Fibroblast of lung (primary cell): ENCODE measurements at regions not wholly inside any gene's neighbourhood (a gene's known extent, or its start where the extent isn't known, plus 50 kb on each side); places are given as distances from the start of the nearest gene placed in this dataset.

ENCODE experiments used
- DNase-seq, 2 donors: peaks; one replicate each; pipeline versions ENCODE4 v3.0.0 to v3.0.0-alpha.2; 2010; ENCODE audit warnings: low read depth in 2 of 2
- H2AFZ ChIP-seq: 2 replicates; pipeline ENCODE4 v1.5.1; 2012; ENCODE audit warnings: low read length, control low read depth, inconsistent platforms
- H3K27ac ChIP-seq: 2 replicates; pipeline ENCODE4 v1.5.1; 2011; ENCODE audit warnings: low read length, control low read depth; ENCODE audit not compliant: insufficient read depth
- H3K27me3 ChIP-seq: 2 replicates; pipeline ENCODE4 v1.5.1; 2011; ENCODE audit warnings: mild to moderate bottlenecking, low read length; ENCODE audit not compliant: control insufficient read depth, insufficient read depth
- H3K36me3 ChIP-seq: 2 replicates; pipeline ENCODE4 v1.5.1; 2011; ENCODE audit warnings: low read length; ENCODE audit not compliant: control insufficient read depth, insufficient read depth
- H3K4me1 ChIP-seq: 2 replicates; pipeline ENCODE4 v1.5.1; 2011; ENCODE audit warnings: low read length; ENCODE audit not compliant: control insufficient read depth, insufficient read depth; ENCODE audit errors: extremely low read depth
- H3K4me2 ChIP-seq: 2 replicates; pipeline ENCODE4 v1.5.1; 2011; ENCODE audit warnings: low read length, control low read depth; ENCODE audit not compliant: insufficient read depth; ENCODE audit errors: extremely low read depth
- H3K4me3 ChIP-seq, 4 experiments: fragments of 200-600 bp in 1 of 4; sonication (generic) in 1 of 4; replicated peaks in 1 of 4; 2 replicates each; pipeline ENCODE4 v1.5.1; 2011 to 2016; ENCODE audit warnings: low read length in 4 of 4, low read depth in 3 of 4, mild to moderate bottlenecking in 3 of 4, control low read depth in 2 of 4, inconsistent platforms in 1 of 4, mixed read lengths in 1 of 4; ENCODE audit not compliant: insufficient read depth in 1 of 4; ENCODE audit errors: control extremely low read depth in 1 of 4
- H3K79me2 ChIP-seq: 2 replicates; pipeline ENCODE4 v1.5.1; 2012; ENCODE audit warnings: mild to moderate bottlenecking, low read length, inconsistent platforms; ENCODE audit not compliant: control insufficient read depth, insufficient read depth
- H3K9ac ChIP-seq: 2 replicates; pipeline ENCODE4 v1.5.1; 2011; ENCODE audit warnings: mild to moderate bottlenecking, low read length, control low read depth; ENCODE audit not compliant: insufficient read depth
- H3K9me3 ChIP-seq: 2 replicates; pipeline ENCODE4 v1.5.1; 2012; ENCODE audit warnings: low read depth, low read length; ENCODE audit not compliant: control insufficient read depth, insufficient read depth
- H4K20me1 ChIP-seq: 2 replicates; pipeline ENCODE4 v1.5.1; 2011; ENCODE audit warnings: low read length; ENCODE audit not compliant: control insufficient read depth, insufficient read depth; ENCODE audit errors: extremely low read depth
- CTCF ChIP-seq, 2 donors: IDR thresholded peaks in 1 of 2; conservative IDR thresholded peaks in 1 of 2; 1 replicate in 1 of 2; 2 replicates in 1 of 2; pipeline ENCODE4 v1.5.1; 2011 to 2012; ENCODE audit warnings: low read length in 2 of 2, control low read depth in 1 of 2, inconsistent platforms in 1 of 2, low read depth in 1 of 2, mild to moderate bottlenecking in 1 of 2
- EZH2 ChIP-seq: IDR thresholded peaks from 2 replicates; pipeline ENCODE4 v1.5.1; 2012; ENCODE audit warnings: low read length, control low read depth, mild to moderate bottlenecking; ENCODE audit errors: missing control alignments

DNA sequence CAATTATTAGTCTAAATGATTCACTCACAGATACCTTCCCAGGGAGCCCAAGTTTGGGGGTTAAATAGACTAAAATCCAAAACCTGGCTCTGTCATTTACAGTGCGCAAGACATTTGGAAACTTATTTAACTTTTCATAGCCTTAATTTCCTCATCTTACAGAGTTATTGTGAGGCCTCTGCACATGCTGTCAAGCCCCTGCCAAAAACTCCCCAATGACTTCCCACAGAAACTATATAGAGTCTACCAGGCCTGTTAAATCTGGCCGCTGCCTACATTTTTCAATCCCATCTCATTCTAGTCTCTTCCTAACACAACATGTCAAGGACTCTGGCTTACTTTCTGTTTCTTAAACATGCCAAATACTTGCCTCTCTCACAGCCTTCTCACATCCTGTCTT is 412.5 kb downstream of the ELAVL2 start:
- no peak overlapping the region for H2AFZ ChIP-seq
- H3K79me2 ChIP-seq: no peaks in the 10 kb centered on the region
- no peak overlapping the region for H3K9ac ChIP-seq
- H3K4me1 ChIP-seq: no peaks in the 10 kb centered on the region
- H3K27ac ChIP-seq: no peak overlapping the region
- H3K9me3 ChIP-seq: no peaks in the 10 kb centered on the region
- DNase-seq: no peak
- TF ChIP-seq EZH2 (no peak), CTCF (conservative IDR thresholded peaks at IDR 0.05 in 1 of 2, IDR thresholded peaks at IDR 0.05 in 1 of 2; ENCODE audit: low read depth in 1 of 2, low read length in 2 of 2) (no peak)
- no peaks in the 10 kb centered on the region for H3K36me3 ChIP-seq
- no peak overlapping the region for H3K4me2 ChIP-seq
- H3K27me3 ChIP-seq: no peaks in the 10 kb centered on the region
- no peaks in the 10 kb centered on the region for H4K20me1 ChIP-seq
- no peak overlapping the region for H3K4me3 ChIP-seq

DNA sequence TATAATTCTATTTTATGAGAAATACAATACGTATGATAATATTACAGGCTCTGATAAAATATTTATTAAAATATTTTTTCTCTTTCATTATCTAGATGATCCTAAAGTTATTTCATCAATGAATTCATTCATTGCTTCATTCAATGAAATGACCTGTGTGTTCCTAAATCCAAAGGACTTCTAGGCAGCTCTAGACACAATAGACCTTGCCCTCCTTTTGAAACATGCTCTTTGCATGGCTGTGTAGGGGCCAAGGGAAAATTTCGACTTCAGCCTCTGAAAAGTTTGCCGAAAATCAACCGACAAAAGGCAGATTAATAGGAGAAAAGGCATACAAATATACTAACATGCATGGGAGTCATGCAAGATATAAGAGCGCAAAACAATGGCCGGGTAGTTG is 402.0 kb downstream of the ELAVL2 start:
- no peaks in the 10 kb centered on the region for H3K4me1 ChIP-seq
- H3K79me2 ChIP-seq: no peaks in the 10 kb centered on the region
- H3K9me3 ChIP-seq: no peaks in the 10 kb centered on the region
- DNase-seq: no peak
- H3K27me3 ChIP-seq: no peaks in the 10 kb centered on the region
- no peak overlapping the region for H3K4me3 ChIP-seq
- H2AFZ ChIP-seq: no peak overlapping the region
- no peak overlapping the region for H3K27ac ChIP-seq
- H3K4me2 ChIP-seq: no peak overlapping the region
- no peaks in the 10 kb centered on the region for H3K36me3 ChIP-seq
- H3K9ac ChIP-seq: no peak overlapping the region
- TF ChIP-seq EZH2: no peak
- no peak for TF ChIP-seq CTCF (conservative IDR thresholded peaks at IDR 0.05 in 1 of 2, IDR thresholded peaks at IDR 0.05 in 1 of 2; ENCODE audit: low read depth in 1 of 2, low read length in 2 of 2)
- H4K20me1 ChIP-seq: no peaks in the 10 kb centered on the region

- H2AFZ ChIP-seq: no peak overlapping the region
- DNase-seq: no peak
- no peak overlapping the region for H3K9ac ChIP-seq
- no peak overlapping the region for H3K27ac ChIP-seq
- H3K4me2 ChIP-seq: no peak overlapping the region
- H3K9me3 ChIP-seq: no peaks in the 10 kb centered on the region
- no peaks in the 10 kb centered on the region for H3K36me3 ChIP-seq
- H3K79me2 ChIP-seq: no peaks in the 10 kb centered on the region
- H4K20me1 ChIP-seq: no peaks in the 10 kb centered on the region
- no peak overlapping the region for H3K4me3 ChIP-seq
- no peaks in the 10 kb centered on the region for H3K27me3 ChIP-seq
- TF ChIP-seq EZH2 (no peak), CTCF (conservative IDR thresholded peaks at IDR 0.05 in 1 of 2, IDR thresholded peaks at IDR 0.05 in 1 of 2; ENCODE audit: low read depth in 1 of 2, low read length in 2 of 2) (no peak)
- no peaks in the 10 kb centered on the region for H3K4me1 ChIP-seq
Measured at GRCh38 chr9:23426144-23426543, 399.9 kb downstream of the ELAVL2 start.
